ENCODE measurements at regions not wholly inside any gene's neighbourhood (a gene's known extent, or its start where the extent isn't known, plus 50 kb on each side); places are given as distances from the start of the nearest gene placed in this dataset.

DNA sequence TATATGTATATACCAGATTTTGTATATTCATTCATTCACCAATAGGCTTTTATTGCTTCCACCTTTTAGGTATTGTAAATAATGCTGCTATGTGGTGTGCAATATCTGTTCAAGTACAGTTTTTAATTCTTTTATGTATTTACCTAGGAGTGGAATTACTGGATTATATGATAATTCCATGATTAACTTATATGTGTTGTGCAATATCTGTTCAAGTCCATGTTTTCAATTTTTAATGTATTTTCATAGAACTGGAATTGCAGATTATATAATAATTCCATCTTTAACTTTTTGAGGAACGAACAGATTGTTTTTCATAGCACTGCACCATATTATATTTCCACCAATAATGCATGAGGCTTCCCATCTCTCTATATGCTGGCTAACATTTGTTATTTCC is 50.6 kb upstream of the L3MBTL4 start:
- no peak for DNase-seq

DNA sequence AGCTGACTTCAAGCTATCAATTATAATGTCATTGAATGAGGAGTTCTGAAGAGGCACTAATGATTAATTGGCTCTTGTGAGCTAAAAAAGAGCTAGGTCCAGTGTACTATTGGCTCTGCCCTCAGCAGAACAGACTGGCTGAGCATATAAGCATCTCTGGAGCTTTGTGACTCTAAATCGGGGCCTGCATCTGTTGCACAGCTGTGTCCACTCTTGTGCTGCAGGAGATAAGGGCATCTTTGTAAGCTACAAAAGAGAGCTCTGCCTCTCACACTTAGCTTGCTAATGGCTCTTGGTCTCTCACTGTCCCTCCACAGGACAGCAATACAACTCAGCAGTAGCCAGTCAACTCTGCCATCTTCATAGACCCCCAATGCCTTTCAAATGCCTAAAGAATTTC is 61.5 kb upstream of the L3MBTL4 start:
- DNase-seq: no peak

DNA sequence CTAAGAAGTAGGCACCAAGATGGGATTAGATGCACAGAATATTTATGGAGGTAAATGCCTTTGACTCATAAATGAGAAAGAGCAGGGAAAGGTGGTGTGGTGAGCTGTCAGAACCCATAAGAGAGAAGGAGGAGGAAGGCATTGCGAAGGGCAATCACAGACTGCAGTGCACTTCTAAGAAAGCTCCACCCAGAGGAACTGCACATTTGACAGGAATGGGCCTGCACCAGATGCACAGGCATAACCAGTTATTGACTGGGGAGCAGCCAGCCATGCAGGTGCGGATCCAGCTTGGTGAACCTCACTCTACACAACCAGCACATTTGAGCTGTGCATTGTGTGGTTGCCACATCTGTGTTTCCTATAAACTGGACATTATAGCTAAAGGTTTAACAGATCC is 62.2 kb upstream of the L3MBTL4 start:
- no peak for DNase-seq

DNA sequence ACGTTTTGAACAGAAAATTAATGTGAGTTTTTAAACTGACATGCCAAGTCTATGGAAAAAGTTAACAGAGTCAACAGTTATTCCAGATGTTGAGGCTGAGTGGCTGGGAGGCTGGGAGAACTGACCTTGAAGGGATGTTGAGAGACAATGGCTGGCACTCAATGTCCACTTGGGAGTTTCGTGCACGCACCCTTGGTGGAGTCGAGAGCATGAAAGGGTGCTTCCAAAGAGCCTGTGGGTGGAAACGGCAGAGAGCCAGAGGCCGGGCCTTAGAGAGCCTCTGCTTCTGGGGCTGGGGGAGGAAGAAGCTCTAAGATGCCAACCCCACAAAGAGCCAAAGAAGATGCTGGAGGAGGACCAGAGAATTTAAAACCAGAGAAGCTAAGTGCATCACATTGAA is 63.4 kb upstream of the L3MBTL4 start:
- no peak for DNase-seq

DNA sequence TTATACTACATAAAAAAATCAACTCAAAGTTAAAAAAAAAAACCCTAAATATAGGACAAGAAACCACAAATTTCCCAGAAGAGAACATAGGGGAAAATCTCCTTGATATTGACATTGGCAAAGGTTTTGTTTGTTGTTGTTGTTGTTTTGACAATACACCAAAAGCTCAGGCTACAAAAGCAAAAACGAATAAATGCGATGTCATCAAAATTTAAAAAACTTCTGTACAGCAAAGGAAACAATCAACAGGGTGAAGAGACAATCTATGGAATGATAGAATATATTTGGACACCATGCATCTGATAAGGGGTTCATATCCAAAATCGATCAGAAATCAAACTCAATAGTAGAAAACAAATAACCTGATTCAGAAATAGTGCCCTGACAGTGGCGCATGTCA is 65.0 kb upstream of the L3MBTL4 start:
- no peak for DNase-seq

DNA sequence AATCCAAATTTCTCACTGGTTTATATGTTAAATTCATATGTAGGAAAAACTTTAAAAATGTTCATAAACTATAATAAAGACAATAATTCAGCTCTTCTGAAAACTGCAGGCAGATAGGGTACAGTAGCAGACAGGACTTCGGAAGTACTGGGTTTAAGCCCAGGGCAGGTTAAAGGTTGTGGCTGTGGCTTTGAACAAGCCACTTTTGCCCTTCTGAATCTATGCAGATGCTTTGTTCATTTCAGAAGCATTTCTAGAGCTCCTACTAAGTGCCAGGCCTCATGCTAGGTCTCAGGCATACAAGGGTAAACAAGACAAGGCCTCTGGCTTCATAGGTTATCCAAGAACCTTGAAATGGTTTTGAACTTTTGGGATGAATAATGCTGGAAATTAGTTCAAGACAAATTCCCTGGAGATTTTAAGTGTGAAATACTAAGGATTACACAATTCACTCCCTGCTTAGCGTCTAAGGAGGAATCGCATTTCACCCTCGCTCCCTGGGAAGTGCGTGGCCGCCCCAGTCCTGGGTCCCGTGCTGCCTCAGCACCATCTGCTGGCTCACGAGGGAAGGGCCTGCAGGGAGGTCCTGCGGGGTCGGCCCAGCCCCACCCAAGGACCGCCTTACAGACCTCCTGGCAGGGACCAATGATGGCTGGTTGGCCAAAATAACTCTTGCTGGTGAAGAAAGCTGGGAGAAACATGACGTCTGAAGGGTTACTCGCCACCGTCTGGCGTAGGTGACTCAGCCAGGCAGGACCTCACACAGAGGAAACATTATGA is 67.7 kb upstream of the L3MBTL4 start:
- DNase-seq: peak; percentile 81

DNA sequence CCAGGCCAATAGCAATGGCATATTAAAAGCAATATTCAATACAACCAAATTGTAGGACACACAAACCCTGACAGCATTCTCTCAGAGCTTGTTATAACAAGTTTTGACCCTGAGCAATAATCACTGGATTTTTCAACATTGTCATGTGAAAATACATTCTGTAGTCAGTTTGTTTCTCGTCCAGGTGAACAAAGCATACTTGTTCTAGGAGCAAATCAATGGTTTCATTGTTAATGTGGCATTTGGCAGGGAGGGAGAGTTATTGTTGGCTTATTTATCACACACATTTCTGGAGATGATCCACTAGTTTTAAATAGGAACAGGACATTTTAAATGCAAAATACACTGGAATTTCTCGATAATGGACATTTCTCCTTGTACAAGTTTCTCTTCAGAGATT is 69.9 kb upstream of the L3MBTL4 start:
- no peak for DNase-seq

DNA sequence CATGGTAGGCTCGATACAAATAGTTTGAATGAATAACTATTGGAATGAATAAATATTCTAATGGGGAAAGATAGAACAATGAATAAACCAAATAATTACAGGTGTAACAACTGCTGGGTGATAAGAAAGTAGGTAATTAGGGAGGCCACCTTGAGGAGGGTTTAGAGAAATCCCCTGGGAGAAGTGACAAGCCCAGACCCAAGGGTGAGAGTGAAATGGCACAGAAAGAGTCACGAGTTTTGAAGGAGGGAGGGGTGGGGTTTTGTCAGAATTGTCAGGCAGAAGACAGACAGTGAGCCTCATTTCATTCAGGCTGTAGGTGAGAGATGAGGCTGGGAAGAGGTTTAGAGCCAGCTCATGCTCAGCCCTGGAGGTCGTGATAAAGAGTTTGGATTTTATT is 71.6 kb upstream of the L3MBTL4 start:
- DNase-seq: no peak

DNA sequence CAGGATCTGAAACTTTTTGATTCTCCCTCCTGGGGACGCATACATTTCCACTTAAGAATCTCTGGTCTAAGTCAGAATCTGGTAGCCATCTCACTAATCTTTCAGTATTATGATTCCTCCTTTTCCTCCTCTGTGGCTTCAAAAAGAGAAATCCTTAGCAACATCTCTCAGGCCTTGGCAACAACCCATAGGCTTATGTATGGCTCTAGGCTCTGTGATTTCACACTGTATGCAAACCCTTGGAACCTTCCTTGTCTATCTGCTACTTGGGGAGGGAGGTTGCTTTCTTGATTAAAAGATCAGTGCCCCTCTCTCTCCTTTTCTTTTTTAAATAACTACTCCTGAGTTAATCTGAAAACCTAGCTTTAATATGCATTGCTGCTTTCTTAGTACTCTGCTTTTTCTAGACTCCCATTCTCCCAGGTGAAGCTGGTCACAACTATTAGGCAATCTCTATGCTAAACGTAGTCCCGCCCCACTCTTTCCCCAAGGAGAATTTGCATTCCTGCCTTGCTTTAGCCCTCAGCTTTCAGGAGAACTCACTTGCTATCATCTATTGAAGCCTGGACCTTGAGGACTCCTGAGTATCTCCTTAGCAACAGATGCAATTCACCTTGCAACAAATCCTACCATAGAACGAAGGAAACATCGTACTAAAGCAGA is 72.2 kb upstream of the L3MBTL4 start:
- DNase-seq: no peak

DNA sequence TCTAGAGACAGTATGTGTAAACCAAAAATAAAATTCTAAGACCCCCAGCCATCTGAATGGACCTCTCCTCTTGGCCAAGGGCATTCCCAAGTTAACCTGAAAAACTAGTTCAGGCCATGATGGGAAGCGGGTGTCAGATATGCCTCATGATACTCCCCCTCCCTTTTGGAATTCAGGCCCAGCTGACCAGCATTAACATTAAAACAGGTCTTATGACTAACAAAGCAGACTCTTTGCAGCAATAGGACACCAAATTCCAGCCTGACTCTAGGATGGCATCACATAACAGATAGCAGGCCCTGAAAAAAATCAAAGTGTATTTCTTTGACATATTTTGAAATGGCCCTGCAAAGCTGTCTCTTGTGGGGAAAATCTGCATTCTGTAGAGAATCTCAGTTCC is 73.3 kb upstream of the L3MBTL4 start:
- no peak for DNase-seq

DNA sequence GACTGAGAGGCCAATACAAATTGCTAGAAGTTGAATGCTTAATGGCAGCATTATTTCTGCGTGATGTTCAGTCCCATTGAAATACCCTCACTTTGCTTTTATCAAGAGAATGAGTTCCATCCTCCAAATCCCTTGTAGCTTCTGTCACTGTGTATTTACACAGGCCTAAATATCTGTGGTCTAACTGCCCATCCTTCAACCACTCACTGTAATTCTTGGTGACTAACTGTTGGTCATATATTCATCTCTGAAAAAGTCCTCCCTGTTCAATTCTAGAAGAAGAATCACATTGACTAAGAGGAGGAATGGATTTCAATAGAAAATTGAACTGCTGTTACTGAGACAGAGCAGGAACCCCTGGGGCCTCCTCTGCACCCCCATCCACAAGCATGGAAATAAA is 74.2 kb upstream of the L3MBTL4 start:
- no peak for DNase-seq

DNA sequence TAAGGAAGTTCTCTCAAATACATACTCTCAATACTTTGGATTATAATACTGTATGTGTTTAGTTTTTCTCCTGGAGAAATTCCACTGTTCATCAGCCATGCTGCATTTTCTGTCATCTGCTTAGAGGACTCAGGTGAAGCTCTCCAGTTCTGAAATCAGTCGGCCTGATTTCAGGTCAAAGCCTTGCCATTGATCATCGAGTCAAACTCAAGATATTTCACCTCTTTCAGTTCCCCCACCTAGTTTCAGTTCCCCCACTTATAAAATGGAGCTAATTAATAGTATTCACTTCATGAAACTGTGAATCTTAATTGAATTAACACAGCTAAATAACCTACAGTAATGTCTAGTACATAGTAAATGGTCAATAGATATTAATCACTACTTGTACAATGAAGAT is 75.3 kb upstream of the L3MBTL4 start:
- no peak for DNase-seq

DNA sequence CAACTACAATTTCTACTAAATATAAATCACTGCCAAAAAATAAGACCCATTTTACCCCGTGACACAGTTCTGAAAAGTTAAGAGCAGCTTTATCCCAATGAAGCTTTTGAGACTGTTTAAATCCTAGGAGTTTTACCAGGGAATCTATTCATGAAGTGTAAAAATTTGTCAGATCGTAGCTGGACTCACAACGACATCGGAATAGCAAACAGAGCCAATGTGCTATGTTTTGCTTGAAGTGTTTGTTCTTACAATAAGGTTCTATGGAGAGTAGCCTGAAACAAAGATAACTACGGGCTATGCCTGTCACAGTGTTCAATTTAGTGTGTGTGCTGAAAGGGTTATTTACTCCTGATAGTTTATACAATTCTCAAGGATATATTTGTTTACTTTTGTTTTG is 78.5 kb upstream of the L3MBTL4 start:
- DNase-seq: no peak

DNA sequence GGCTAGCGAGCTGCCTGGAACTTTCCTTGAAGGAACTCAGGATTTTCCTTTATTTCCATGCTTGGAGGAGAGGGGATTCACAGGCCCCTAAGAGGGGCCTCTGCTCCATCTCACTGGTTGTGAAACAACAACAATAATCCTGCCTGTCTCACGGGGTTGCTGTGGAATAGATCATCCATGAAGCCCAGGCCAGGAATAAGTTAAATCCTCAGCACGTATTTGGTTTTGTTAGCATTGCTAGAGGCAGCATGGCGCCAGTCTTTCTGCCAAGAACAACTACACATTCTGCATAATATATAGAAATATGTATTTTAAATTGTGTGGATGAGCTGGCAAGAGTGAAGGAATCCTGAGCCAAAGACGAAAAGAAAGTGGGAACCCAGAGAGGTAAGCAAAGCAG is 80.8 kb upstream of the L3MBTL4 start:
- DNase-seq: no peak

DNA sequence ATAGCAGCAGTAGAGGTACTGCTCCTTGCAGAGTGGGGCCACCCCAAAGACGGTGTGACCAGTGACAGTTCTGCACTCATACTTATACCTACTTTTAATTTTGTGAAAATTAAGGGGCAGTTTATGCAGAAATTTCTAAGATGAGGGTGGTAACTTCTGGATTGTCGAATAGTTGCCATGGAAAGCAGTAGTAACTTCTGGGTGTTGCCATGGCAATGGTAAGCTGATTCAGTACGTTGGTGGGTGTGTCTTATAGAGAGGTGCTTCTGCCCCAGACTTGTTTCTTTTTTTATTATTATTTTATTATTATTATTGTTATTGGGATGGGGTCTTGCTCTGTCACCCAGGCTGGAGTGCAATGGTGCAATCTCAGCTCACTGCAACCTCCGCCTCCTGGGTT is 82.8 kb upstream of the L3MBTL4 start:
- DNase-seq: no peak

DNA sequence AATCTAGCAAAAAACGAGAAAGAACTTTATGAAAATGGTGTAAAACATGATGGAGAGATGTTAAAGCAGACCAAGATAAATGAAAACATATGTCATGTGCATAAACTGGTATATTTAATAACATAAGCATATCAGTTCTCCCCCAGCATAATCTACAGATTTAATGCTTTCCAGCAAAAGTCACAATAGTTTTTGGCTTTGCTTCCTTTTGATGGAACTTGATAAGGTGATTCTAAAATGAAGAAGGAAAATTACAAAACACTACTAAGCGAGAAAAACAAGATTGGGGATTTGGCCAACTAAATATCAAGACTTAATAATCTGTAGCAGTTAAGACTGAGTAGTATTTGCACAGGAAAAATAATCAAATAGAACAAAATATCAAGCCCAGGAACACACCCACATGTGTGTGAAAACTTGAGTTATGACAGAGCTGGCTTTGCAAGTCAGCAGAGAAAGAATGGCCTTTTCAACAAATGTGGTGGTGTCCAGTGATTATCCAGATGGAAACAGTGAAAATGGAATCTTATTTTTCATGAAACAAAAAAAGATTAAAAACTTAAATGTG is 83.7 kb upstream of the L3MBTL4 start:
- no peak for DNase-seq

DNA sequence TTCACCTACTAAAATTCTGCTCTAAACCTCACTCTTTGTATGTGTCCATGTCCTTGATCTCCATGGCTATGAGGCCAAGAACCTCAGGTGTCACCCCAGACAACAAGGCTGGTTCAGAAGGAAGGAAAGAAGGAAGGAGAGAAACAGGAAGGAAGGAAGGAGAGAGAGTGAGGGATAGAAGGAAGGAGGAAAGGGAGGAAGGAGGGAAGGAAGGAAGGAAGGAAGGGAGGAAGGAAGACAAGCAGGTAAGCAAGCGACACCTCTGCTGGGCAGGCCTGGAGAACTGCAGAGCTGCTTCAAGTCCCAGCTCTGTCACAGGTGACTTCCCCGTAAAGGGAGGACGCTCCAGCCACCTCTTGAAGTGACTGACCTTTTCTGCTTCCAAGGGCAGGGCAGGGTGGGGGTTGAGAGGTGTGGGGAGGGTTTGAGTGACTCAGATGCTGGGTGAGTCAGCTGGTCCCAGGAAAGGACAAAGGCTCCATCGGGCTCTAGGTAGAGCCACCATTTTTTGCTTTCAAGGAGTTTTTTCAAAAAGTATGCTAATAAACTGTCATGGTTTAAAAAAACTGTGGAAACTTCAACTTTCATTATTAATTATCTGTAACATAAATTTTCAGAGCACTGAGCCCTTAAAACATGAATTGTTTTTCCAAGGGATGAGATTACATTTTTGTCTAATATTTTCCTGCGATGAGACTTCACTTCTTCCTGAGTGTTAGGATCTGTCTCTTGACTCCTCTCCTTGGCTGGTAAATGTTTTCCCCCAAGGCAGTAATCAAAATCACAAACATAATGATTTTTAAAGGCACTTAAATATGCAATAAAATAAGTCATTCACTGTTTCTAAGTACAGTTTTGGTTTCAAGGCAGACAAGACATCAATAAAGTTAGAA is 90.1 kb upstream of the L3MBTL4 start:
- DNase-seq: no peak

DNA sequence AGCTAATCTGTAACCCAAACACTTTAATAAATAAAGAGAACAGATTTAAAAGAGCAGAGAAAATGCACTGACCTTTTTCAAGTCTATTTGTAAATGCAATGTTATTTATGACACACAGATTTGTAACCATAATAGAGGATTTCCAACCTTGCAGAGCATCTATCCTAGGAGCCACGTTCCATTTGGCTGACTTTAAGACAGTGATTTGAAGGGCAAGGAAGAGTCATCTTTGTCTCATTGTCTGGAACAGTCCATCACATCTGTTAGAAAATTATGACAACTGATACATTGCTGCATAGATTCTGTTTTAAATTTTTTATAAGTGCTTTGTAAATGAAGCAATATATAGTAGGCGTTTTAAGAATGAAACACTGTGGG is 90.8 kb upstream of the L3MBTL4 start:
- DNase-seq: no peak

DNA sequence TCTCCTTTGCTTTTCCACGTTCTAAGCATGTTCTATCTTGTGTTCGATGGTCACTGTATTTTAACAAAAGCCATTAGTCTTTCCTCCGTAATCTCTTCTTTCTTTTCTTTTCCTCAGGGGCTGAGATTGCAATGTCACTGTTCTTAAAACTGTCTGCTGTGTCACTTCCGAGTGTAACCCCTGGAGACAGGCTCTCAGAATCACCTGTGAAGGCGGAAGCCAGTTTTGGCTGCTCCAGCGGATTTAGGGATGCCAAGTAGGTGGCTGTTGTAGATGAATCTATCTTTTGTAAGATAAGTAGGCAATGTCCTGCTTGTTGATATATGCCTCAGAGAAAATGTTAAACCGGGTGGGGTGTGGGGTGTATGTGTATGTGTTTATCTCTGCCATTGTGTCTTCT is 94.7 kb upstream of the L3MBTL4 start:
- DNase-seq: no peak

DNA sequence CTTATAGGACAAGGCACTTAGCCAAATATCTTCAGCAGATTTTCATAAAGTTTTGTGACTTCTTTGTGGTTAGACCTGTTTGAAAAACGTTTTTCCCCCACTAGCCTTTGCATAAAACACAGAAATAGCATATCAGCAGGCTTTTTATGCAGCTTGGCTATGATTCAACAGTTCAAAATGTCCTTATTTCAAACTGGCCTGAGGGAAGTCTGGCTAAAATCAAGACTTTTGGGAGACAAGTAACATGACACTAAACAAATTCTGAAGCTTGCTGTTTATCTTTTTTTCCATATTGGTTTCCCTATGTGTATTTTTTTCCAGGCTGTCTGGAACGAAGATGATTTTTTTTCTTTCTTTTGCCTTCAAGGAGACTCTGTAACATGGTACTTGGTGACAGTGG is 95.1 kb upstream of the L3MBTL4 start:
- no peak for DNase-seq

DNA sequence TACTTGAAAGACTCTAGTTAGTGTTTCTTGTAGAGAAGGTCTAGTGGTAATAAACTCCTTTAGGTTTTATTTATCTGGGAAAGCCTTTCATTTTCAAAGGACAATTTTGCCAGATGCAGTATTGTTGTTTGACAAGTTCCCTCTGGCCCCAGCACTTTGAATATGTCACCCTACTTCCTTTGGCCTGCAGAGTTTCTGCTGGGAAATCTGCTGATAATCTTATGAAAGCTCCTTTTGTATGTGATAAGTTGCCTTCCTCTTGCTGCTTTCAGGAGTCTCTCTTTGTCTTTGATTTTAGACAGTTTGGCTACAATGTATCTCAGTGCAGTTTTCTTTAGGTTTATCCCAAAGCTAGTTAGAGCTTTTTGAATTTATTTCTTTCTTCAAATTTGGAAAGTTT is 106.2 kb upstream of the L3MBTL4 start:
- DNase-seq: no peak

DNA sequence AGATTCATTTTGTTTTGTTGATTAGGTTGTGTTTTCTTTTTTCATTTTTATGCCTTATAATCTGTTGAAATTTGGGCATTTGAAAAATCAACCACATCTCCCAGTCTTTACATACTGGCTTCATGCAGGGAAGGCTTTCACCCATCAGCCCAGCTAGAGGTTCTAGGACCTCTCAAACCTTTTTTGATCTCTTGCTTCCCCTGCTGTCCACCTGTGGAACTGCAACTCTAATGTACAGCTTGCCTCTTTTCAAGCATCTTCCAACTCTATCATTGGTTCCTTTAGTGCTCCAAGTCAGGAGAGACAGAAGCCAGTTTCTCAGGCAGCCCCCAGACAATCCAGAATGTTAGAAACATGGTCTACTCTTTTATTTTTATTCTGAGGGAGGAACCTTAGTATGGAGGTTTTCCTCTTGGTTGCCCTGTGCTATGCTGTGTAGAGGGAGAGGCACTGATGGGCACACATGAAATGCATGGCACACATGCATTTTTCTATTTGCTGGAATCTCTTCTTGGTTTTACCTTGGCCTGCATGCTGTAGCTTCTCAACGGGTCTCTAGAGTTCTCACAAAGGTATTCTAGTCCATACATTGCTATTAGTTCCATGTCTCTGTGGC is 107.2 kb upstream of the L3MBTL4 start:
- DNase-seq: peak; percentile 23

DNA sequence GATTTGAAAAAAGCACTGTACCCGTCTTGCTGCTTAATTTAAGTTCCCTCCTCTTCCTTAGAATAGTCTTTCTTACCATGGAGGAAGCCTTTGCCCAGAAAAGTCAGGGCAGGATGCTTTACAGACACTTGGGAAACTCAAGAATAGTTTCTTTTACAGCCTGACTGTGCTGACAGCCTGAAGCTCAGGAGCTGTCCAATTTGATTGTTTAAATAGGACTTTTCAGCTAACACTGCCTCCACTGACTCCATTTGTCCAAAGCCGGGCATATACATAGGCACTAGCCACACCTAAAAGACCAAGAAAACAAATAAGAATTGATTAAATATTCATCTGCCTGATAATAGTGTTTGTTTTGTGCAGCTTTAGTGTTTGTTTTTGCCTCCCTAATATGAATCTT is 110.9 kb upstream of the L3MBTL4 start:
- no peak for DNase-seq
